Suprapubic skin (tissue), 4 donors: ENCODE measurements at regions not wholly inside any gene's neighbourhood (a gene's known extent, or its start where the extent isn't known, plus 50 kb on each side); places are given as distances from the start of the nearest gene placed in this dataset.

Experiments
- DNase-seq, 2 donors: peaks; one replicate each; pipeline ENCODE4 v3.0.0-alpha.2; 2019; ENCODE audit warnings: low spot score in 2 of 2
- H3K27ac ChIP-seq: fragments of 200-600 bp; sonication (generic); one replicate; pipeline ENCODE4 v1.5.1; 2019
- H3K27me3 ChIP-seq: fragments of 200-600 bp; sonication (generic); one replicate; pipeline ENCODE4 v1.5.1; 2019
- H3K36me3 ChIP-seq: fragments of 200-600 bp; sonication (generic); one replicate; pipeline ENCODE4 v1.5.1; 2019
- H3K4me1 ChIP-seq: fragments of 200-600 bp; sonication (generic); one replicate; pipeline ENCODE4 v1.5.1; 2019
- H3K4me3 ChIP-seq: fragments of 200-600 bp; sonication (generic); one replicate; pipeline ENCODE4 v1.5.1; 2019; ENCODE audit warnings: mild to moderate bottlenecking
- H3K9me3 ChIP-seq: fragments of 200-600 bp; sonication (generic); one replicate; pipeline ENCODE4 v1.5.1; 2019
- EP300 ChIP-seq: sonication (generic); formaldehyde crosslinking; IDR thresholded peaks from one replicate; pipeline ENCODE4 v1.6.1; 2017; ENCODE audit warnings: antibody characterized with exemption
- POLR2A ChIP-seq, 2 donors: fragments of 450-650 bp; IDR thresholded peaks; one replicate each; pipeline ENCODE4 v1.6.1; 2017; ENCODE audit warnings: antibody characterized with exemption in 2 of 2, mild to moderate bottlenecking in 2 of 2, moderate library complexity in 2 of 2
- POLR2AphosphoS5 ChIP-seq, 3 donors: sonication (generic); formaldehyde crosslinking; IDR thresholded peaks; one replicate each; pipeline ENCODE4 v1.6.1; 2017; ENCODE audit warnings: antibody characterized with exemption in 3 of 3
- WGBS: methylation state at CpG from one replicate; pipeline ENCODE4 v1.1.5; 2018; 5-methylcytosine and 5-hydroxymethylcytosine counted together
- TF ChIP-seq, protein P1 (sequence below), 2 donors: fragments of 200-600 bp in 1 of 2; fragments of 450-650 bp in 1 of 2; sonication (generic) in 1 of 2; IDR thresholded peaks; one replicate each; pipeline ENCODE4 v1.5.1; 2016 to 2019; ENCODE audit warnings: antibody characterized with exemption in 2 of 2, mild to moderate bottlenecking in 1 of 2, moderate library complexity in 1 of 2

DNA sequence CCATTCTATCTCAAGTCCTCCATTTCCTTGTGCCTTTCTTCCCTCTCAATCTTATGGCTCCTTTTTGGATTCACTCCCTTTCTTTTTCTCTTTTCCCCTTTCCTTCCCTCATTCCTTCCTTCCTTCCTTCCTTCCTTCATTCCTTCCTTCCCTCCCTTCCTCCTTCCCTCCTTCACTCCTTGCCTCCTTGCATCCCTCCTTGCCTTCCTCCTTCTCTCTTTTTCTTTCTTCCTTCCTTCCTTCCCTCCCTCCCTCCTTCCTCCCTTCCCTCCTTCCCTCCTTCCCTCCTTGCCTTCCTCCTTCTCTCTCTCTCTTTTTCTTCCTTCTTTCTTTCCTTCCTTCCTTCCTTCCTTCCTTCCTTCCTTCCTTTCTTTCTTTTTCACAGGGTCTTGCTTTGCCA, 120.1 kb downstream of the SAMD9 start:
- Histone ChIP-seq H3K27me3 (no peaks in the 10 kb centered on the region), H3K27ac (no peak overlapping the region), H3K4me3 (no peak overlapping the region), H3K4me1 (no peaks in the 10 kb centered on the region), H3K9me3 (no peaks in the 10 kb centered on the region), H3K36me3 (no peaks in the 10 kb centered on the region)
- DNase-seq = no peak
- TF ChIP-seq POLR2A (IDR thresholded peaks at IDR 0.05) (no peak), EP300 (no peak), POLR2AphosphoS5 (IDR thresholded peaks at IDR 0.05) (no peak)
- TF ChIP-seq, protein P1, sequence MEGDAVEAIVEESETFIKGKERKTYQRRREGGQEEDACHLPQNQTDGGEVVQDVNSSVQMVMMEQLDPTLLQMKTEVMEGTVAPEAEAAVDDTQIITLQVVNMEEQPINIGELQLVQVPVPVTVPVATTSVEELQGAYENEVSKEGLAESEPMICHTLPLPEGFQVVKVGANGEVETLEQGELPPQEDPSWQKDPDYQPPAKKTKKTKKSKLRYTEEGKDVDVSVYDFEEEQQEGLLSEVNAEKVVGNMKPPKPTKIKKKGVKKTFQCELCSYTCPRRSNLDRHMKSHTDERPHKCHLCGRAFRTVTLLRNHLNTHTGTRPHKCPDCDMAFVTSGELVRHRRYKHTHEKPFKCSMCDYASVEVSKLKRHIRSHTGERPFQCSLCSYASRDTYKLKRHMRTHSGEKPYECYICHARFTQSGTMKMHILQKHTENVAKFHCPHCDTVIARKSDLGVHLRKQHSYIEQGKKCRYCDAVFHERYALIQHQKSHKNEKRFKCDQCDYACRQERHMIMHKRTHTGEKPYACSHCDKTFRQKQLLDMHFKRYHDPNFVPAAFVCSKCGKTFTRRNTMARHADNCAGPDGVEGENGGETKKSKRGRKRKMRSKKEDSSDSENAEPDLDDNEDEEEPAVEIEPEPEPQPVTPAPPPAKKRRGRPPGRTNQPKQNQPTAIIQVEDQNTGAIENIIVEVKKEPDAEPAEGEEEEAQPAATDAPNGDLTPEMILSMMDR (IDR thresholded peaks at IDR 0.05) = no peak

DNA sequence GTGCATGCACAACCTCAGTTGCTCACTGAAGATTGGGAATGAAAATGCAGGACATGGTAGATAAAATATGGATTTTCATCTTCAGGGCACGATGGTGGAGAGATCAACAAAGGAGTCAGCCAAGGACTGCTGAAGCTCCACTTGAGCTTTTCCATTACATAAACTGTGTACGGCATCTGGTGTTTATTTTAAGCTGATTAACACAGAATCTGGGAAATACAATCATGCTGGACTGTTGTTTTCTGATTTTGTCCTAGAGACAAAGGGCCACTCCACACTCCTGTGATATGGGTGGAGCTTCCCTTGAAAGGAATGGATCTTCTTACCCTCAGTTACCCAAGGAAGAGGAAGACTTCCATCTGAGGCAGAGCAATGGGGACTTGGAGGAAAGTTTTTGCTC, 120.6 kb downstream of the SAMD9 start:
- 79% methylated on average over 2 of the region's 2 CpGs for WGBS
- DNase-seq = no peak
- H3K9me3 ChIP-seq = no peaks in the 10 kb centered on the region
- H3K4me3 ChIP-seq = no peak overlapping the region
- H3K27me3 ChIP-seq = no peaks in the 10 kb centered on the region
- no peak overlapping the region for H3K27ac ChIP-seq
- no peaks in the 10 kb centered on the region for H3K36me3 ChIP-seq
- TF ChIP-seq EP300 (no peak), POLR2AphosphoS5 (IDR thresholded peaks at IDR 0.05) (no peak), POLR2A (IDR thresholded peaks at IDR 0.05) (no peak)
- TF ChIP-seq, protein P1 (IDR thresholded peaks at IDR 0.05) = no peak
- H3K4me1 ChIP-seq = no peaks in the 10 kb centered on the region

DNA sequence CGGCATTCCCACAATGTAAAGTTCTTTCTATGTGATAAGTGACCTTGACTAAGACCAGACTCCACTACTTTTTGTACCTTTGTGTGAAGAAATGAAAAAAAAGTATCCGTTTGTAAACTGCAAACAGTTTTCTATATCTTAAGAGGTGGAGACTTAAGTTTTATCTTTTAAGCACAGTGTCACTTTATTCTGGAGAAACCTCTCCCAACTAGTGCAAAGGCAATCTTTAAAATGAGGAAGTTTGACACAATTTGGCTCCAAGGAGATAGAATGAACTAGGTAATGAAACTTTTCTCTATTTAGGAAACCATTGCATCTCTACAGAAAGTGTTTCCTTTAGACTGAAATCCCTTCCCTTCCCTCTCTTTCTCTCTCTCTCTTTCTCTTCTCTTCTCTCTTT, 122.9 kb downstream of the SAMD9 start:
- TF ChIP-seq POLR2AphosphoS5 (IDR thresholded peaks at IDR 0.05) (no peak), POLR2A (IDR thresholded peaks at IDR 0.05) (no peak), EP300 (no peak)
- TF ChIP-seq, protein P1 (IDR thresholded peaks at IDR 0.05) = no peak
- no peaks in the 10 kb centered on the region for H3K27me3 ChIP-seq
- DNase-seq = no peak
- H3K4me1 ChIP-seq = no peaks in the 10 kb centered on the region
- 90% methylated on average over 2 of the region's 2 CpGs for WGBS
- H3K9me3 ChIP-seq = no peaks in the 10 kb centered on the region
- H3K27ac ChIP-seq = no peak overlapping the region
- no peak overlapping the region for H3K4me3 ChIP-seq
- H3K36me3 ChIP-seq = no peaks in the 10 kb centered on the region

DNA sequence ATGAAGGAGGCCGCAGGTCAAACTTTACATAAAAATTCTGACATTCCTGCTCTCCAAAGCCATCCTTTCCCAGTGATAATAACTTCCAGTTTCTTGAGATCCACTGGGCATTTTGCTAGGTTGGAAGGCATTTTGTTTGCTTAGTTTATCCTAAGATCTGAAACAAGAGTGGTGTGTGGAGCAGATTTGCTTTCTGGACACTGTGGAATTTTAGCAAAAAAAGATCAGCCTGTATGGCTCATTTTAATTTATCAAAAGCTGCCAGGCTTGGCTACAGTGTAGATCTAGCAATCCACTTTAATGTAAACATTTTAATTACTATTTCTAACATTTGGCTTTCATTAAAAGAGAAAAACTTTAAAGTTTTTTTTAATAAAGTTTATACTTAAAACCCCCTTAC, 124.8 kb downstream of the SAMD9 start:
- Histone ChIP-seq H3K4me3 (no peak overlapping the region), H3K27me3 (no peaks in the 10 kb centered on the region), H3K36me3 (no peaks in the 10 kb centered on the region), H3K27ac (no peak overlapping the region), H3K4me1 (no peaks in the 10 kb centered on the region), H3K9me3 (no peaks in the 10 kb centered on the region)
- no peak for DNase-seq
- WGBS = 100% methylated on average over 1 of the region's 1 CpG
- TF ChIP-seq, protein P1 (IDR thresholded peaks at IDR 0.05) = no peak
- no peak for TF ChIP-seq EP300
- no peak for TF ChIP-seq POLR2A (IDR thresholded peaks at IDR 0.05)
- no peak for TF ChIP-seq POLR2AphosphoS5 (IDR thresholded peaks at IDR 0.05)

DNA sequence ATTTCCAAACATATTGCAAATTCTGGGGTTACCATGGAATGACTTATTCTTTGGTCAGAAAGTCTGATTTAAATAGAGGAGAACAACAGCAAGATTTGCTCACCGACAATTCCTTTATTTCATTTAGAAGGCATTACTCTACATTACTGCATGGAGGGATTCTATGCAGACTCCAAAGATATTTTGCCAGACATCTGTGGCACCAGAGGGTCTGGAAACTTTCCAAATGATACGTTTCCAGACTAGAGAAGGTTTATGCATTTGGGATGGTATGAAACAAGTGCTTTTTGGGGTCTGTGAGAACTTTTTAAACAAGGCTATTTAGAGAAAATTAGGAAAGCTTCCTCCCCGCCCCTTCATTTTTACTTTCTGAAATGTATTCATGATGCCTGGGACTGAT, 125.3 kb downstream of the SAMD9 start:
- Histone ChIP-seq H3K27ac (no peak overlapping the region), H3K4me1 (no peaks in the 10 kb centered on the region), H3K27me3 (no peaks in the 10 kb centered on the region), H3K9me3 (no peaks in the 10 kb centered on the region), H3K36me3 (no peaks in the 10 kb centered on the region), H3K4me3 (no peak overlapping the region)
- TF ChIP-seq POLR2A (IDR thresholded peaks at IDR 0.05) = no peak
- no peak for TF ChIP-seq EP300
- TF ChIP-seq, protein P1 (IDR thresholded peaks at IDR 0.05) = no peak
- TF ChIP-seq POLR2AphosphoS5 (IDR thresholded peaks at IDR 0.05) = no peak
- WGBS = 79% methylated on average over 3 of the region's 3 CpGs
- DNase-seq = no peak
